Activated gamma-delta T cell (primary cell): ENCODE measurements at regions not wholly inside any gene's neighbourhood (a gene's known extent, or its start where the extent isn't known, plus 50 kb on each side); places are given as distances from the start of the nearest gene placed in this dataset.
"Not testable (repeated sequence)": the region's sequence is repeated elsewhere in the genome, so short reads cannot be mapped to it uniquely, and the experiment has no call there.

ENCODE experiments used
- DNase-seq: peaks from one replicate; lab custom pipeline; 2025; lab: John Stamatoyannopoulos, UW

- no peak for DNase-seq
Measured at GRCh38 chr10:130261766-130262165, 125.6 kb downstream of the GLRX3 start.

- DNase-seq: no peak
Measured at GRCh38 chr10:130263289-130263688, 127.1 kb downstream of the GLRX3 start.

- no peak for DNase-seq
Measured at GRCh38 chr10:130265542-130265941, 129.4 kb downstream of the GLRX3 start.

GRCh38 chr10:130282492-130283218 is 146.5 kb downstream of the GLRX3 start:
- DNase-seq: no peak

- DNase-seq: no peak
Measured at GRCh38 chr10:130283219-130283545, 147.0 kb downstream of the GLRX3 start.

- not testable (repeated sequence) for DNase-seq
Measured at GRCh38 chr10:130295761-130296160, 159.6 kb downstream of the GLRX3 start.

GRCh38 chr10:130300608-130301020 is 164.4 kb downstream of the GLRX3 start:
- DNase-seq: peak; percentile 27

DNA sequence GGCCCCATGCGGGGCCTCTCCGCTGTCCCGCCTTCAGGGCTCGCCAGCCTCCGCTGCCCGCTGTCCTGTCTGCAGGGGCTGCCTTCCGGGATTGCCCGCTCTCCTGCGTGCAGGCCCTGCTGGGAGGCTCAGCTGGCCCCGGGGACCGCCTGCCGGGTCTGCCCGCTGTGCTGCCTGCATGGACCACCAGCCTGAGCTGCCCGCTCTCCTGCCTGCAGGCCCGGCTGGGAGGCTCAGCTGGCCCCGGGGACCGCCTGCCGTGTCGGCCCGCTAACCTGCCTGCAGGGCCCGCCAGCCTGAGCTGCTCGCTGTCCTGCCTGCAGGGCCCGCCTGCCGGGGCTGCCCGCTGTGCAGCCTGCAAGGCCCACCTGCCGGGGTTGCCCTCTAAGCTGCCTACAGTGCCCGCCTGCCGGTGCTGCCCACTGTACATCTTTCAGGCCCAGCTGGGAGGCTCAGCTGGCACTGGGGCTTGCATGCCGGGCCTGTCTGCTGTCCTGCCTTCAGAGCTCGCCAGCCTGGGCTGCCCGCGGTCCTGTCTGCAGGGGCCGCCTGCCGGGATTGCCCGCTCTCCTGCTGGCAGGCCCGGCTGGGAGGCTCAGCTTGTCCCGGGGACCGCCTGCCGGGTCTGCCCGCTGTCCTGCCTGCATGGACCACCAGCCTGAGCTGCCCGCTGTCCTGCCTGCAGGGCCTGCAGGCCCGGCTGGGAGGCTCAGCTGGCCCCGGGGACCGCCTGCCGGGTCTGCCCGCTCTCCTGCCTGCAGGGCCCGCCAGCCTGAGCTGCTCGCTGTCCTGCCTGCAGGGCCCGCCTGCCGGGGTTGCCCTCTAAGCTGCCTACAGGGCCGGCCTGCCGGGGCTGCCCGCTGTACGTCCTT is 165.1 kb downstream of the GLRX3 start:
- DNase-seq: peak; percentile 34

GRCh38 chr10:130326954-130327353 is 190.8 kb downstream of the GLRX3 start:
- DNase-seq: no peak

GRCh38 chr10:130329792-130330191 is 193.6 kb downstream of the GLRX3 start:
- no peak for DNase-seq

- no peak for DNase-seq
Measured at GRCh38 chr10:130333185-130333584, 197.0 kb downstream of the GLRX3 start.

DNA sequence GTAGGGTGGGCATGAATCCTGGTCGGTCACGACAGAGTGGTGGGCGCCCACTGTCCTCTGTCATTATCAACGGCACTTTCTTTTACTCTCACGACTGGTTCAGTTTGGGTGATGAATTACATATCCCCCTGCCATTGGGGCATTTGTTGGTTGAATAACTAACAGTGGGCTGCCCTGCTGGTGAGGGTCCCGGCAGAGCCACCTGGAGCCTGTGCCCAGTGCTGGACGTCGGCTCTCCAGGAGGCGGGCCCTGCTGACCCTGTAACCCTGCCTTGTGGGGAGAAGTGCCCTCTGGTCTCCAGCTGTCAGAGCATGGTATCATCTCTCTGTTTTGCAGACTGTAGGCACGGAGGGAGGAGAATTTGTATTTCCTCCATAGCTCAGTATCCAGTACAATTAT is 199.1 kb downstream of the GLRX3 start:
- no peak for DNase-seq

GRCh38 chr10:130336617-130337304 is 200.6 kb downstream of the GLRX3 start:
- no peak for DNase-seq

DNA sequence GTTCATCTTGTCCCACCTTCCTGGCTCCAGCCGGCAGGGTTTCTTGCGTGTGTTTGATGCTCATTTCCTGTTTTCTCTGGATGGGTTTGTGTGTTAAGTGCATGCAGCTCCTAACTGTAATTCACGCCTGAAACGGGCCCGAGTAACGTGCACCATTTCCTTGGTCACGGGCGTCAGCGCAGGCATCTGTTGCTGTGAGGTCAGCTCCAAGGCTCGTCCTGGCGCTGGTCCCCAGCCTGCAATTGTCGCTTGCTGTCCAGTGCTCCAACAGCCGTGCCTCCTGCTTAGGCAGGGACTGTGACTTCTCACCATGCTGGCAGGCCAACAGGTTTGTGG is 201.1 kb downstream of the GLRX3 start:
- DNase-seq: no peak

GRCh38 chr10:130337696-130338635 is 201.8 kb downstream of the GLRX3 start:
- no peak for DNase-seq

GRCh38 chr10:130338636-130339024 is 202.4 kb downstream of the GLRX3 start:
- DNase-seq: no peak

GRCh38 chr10:130339091-130339490 is 202.9 kb downstream of the GLRX3 start:
- DNase-seq: no peak

- no peak for DNase-seq
Measured at GRCh38 chr10:130339911-130340310, 203.7 kb downstream of the GLRX3 start.

DNA sequence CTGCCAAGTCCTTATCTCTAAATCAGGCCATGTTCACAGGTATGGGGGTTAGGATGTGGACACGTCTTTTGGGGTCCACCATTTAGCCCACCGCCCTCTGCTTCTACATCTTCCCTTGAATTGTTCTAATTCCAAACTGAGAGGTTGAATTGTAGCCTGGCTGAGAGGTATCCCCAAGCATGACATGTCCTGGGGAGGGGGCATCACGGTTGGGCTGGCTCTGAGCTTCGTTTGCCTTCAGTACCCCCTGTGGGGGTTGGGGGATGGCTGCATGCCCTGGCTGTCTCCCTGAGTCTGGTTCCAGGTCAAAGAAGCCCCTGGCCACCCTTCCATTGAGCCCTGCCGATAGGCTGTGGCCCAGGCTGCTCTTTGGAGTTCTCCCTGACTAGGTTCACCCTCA is 204.6 kb downstream of the GLRX3 start:
- DNase-seq: no peak

DNA sequence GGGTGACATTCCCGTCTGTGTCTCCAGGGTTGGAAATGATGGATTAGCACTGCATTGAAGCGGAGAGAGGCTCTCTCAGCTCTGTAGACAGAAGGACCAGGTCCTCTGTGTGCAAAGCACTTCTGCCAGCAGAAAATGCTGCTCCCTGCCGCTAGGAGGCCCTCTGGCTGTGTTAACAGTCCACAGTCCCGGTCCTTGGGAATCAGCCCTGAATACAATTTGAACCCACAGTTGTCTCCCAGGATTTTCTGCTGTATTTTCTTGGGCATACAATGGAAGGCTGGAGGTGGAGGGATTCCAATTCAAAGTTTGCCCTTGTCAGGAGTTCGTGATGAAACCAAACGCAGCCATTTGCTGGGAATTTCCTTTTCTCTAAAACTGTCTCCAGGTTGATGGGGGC is 205.2 kb downstream of the GLRX3 start:
- no peak for DNase-seq

GRCh38 chr10:130345728-130346127 is 209.5 kb downstream of the GLRX3 start:
- DNase-seq: no peak

GRCh38 chr10:130350996-130351395 is 214.8 kb downstream of the GLRX3 start:
- no peak for DNase-seq
